HCT116 (cell line): ENCODE measurements at regions not wholly inside any gene's neighbourhood (a gene's known extent, or its start where the extent isn't known, plus 50 kb on each side); places are given as distances from the start of the nearest gene placed in this dataset.

Experiments
- ATAC-seq: fragments of 200-7000 bp; cut with Tn5 transposase; 2 replicates; pipeline ENCODE4 v1.9.1; 2020; ENCODE audit warnings: mild to moderate bottlenecking, moderate library complexity
- BruUV-seq: library from RNA; stranded (reverse); fragments of 400-500 nt; replicated peaks from 2 replicates; lab custom pipeline; 2021; lab: Mats Ljungman, UMichigan
- CTCF ChIA-PET: fragments of 300-600 bp; sonication (Branson Sonifier 250); formaldehyde crosslinking; loops from one replicate; lab custom pipeline; 2021; ENCODE audit warnings: antibody characterized with exemption; lab: Charles Lee
- POLR2A ChIA-PET: fragments of 300-600, 350-600 bp; sonication (Branson Sonifier 250); formaldehyde crosslinking; loops from one replicate; lab custom pipeline; 2021; ENCODE audit warnings: antibody characterized with exemption; lab: Charles Lee
- RAD21 ChIA-PET, 2 experiments: fragments of 300-600 bp; sonication (Branson Sonifier 250); formaldehyde crosslinking; loops; one replicate each; lab custom pipeline; 2023; ENCODE audit warnings: low total read pairs in 2 of 2; ENCODE audit not compliant: uncharacterized antibody in 2 of 2, unreplicated experiment in 2 of 2, low non-redundant PET in 1 of 2; lab: Charles Lee
- DNase-seq: peaks from one replicate; pipeline ENCODE4 v3.0.0-alpha.2; 2010; ENCODE audit warnings: low read depth, low spot score
- H2AFZ ChIP-seq: fragments of 200-600 bp; shearing (Covaris generic), sonication (generic); 2 replicates; pipeline ENCODE4 v1.6.1; 2017; ENCODE audit warnings: low read depth, mixed run types, mixed read lengths, antibody characterized with exemption, low read length; ENCODE audit not compliant: poor library complexity, severe bottlenecking
- H3K27ac ChIP-seq: 2 replicates; pipeline ENCODE4 v1.5.1; 2012; ENCODE audit warnings: low read depth, low read length
- H3K27me3 ChIP-seq: fragments of 200-600 bp; sonication (generic); 2 replicates; pipeline ENCODE4 v1.6.1; 2016; ENCODE audit warnings: mixed run types, low read length, mixed read lengths; ENCODE audit not compliant: insufficient read depth
- H3K36me3 ChIP-seq, 2 experiments: fragments of 200-500 bp in 1 of 2; fragments of 200-600 bp in 1 of 2; sonication (Bioruptor generic) in 1 of 2; sonication (generic) in 1 of 2; 2 replicates each; pipeline versions ENCODE4 v1.5.1 to v1.6.1; 2014 to 2016; ENCODE audit warnings: low read length in 2 of 2, inconsistent platforms in 1 of 2, mixed read lengths in 1 of 2, mixed run types in 1 of 2; ENCODE audit not compliant: insufficient read depth in 2 of 2, control insufficient read depth in 1 of 2
- H3K4me1 ChIP-seq, 2 experiments: fragments of 200-600 bp in 1 of 2; sonication (generic) in 1 of 2; 2 replicates each; pipeline versions ENCODE4 v1.5.1 to v1.6.1; 2012 to 2017; ENCODE audit warnings: low read length in 2 of 2, inconsistent platforms in 1 of 2, mild to moderate bottlenecking in 1 of 2, mixed read lengths in 1 of 2, mixed run types in 1 of 2, moderate library complexity in 1 of 2; ENCODE audit not compliant: insufficient read depth in 2 of 2, control insufficient read depth in 1 of 2
- H3K4me2 ChIP-seq: fragments of 200-600 bp; sonication (generic); 2 replicates; pipeline ENCODE4 v1.6.1; 2017; ENCODE audit warnings: mixed run types, low read length, mixed read lengths
- H3K4me3 ChIP-seq, 2 experiments: fragments of 200-600 bp in 1 of 2; sonication (generic) in 1 of 2; replicated peaks in 1 of 2; 2 replicates each; pipeline ENCODE4 v1.5.1; 2011 to 2016; ENCODE audit warnings: low read length in 2 of 2, control low read depth in 1 of 2, low read depth in 1 of 2, mild to moderate bottlenecking in 1 of 2, mixed read lengths in 1 of 2, mixed run types in 1 of 2
- H3K79me2 ChIP-seq: fragments of 200-600 bp; sonication (generic); 2 replicates; pipeline ENCODE4 v1.6.1; 2017; ENCODE audit warnings: mild to moderate bottlenecking, mixed run types, low read length, moderate library complexity, mixed read lengths; ENCODE audit not compliant: insufficient read depth
- H3K9ac ChIP-seq: fragments of 200-600 bp; sonication (generic); 2 replicates; pipeline ENCODE4 v1.6.1; 2016; ENCODE audit warnings: low read length, mixed read lengths
- H3K9me2 ChIP-seq: fragments of 200-600 bp; sonication (generic), shearing (Covaris generic); 2 replicates; pipeline ENCODE4 v1.6.1; 2017; ENCODE audit warnings: mixed run types, mild to moderate bottlenecking, moderate library complexity; ENCODE audit not compliant: insufficient read depth
- H3K9me3 ChIP-seq, 2 experiments: fragments of 200-500 bp in 1 of 2; fragments of 200-600 bp in 1 of 2; sonication (Bioruptor generic) in 1 of 2; sonication (generic) in 1 of 2; 2 replicates each; pipeline ENCODE4 v1.6.1; 2014 to 2017; ENCODE audit warnings: low read length in 2 of 2, mixed read lengths in 2 of 2, inconsistent platforms in 1 of 2, low read depth in 1 of 2, mild to moderate bottlenecking in 1 of 2, mixed run types in 1 of 2, moderate library complexity in 1 of 2; ENCODE audit not compliant: control insufficient read depth in 1 of 2, insufficient read depth in 1 of 2
- H4K20me1 ChIP-seq: fragments of 200-600 bp; sonication (generic), shearing (Covaris generic); 2 replicates; pipeline ENCODE4 v1.6.1; 2017; ENCODE audit warnings: mixed run types, mild to moderate bottlenecking, moderate library complexity; ENCODE audit not compliant: insufficient read depth
- ATF3 ChIP-seq: IDR thresholded peaks from 2 replicates; pipeline ENCODE4 v1.6.1; 2012
- CBX3 ChIP-seq: IDR thresholded peaks from 2 replicates; pipeline ENCODE4 v1.6.1; 2012; ENCODE audit warnings: low read depth
- CEBPB ChIP-seq: IDR thresholded peaks from 2 replicates; pipeline ENCODE4 v1.6.1; 2012; ENCODE audit warnings: low read depth
- EGR1 ChIP-seq: IDR thresholded peaks from 2 replicates; pipeline ENCODE4 v1.6.1; 2012; ENCODE audit warnings: low read depth
- EZH2 ChIP-seq: fragments of 200-600 bp; sonication (generic); IDR thresholded peaks from 2 replicates; pipeline ENCODE4 v1.6.1; 2017; ENCODE audit warnings: antibody characterized with exemption, mixed run types
- EZH2phosphoT487 ChIP-seq: fragments of 200-600 bp; IDR thresholded peaks from 2 replicates; pipeline ENCODE4 v1.6.1; 2018; ENCODE audit warnings: antibody characterized with exemption, borderline replicate concordance
- FOSL1 ChIP-seq: IDR thresholded peaks from 2 replicates; pipeline ENCODE4 v1.6.1; 2012; ENCODE audit warnings: low read depth
- MAX ChIP-seq: IDR thresholded peaks from 2 replicates; pipeline ENCODE4 v1.6.1; 2012
- POLR2A ChIP-seq: IDR thresholded peaks from 2 replicates; pipeline ENCODE4 v1.7.0; 2011; ENCODE audit warnings: borderline replicate concordance; ENCODE audit not compliant: insufficient read depth, insufficient read length; ENCODE audit errors: extremely low read depth
- SP1 ChIP-seq: IDR thresholded peaks from 2 replicates; pipeline ENCODE4 v1.6.1; 2012; ENCODE audit warnings: low read depth
- SRF ChIP-seq: IDR thresholded peaks from 2 replicates; pipeline ENCODE4 v1.6.1; 2012; ENCODE audit warnings: low read depth
- YY1 ChIP-seq: IDR thresholded peaks from 2 replicates; pipeline ENCODE4 v1.6.1; 2011; ENCODE audit warnings: low read length, low read depth, moderate library complexity, mild to moderate bottlenecking; ENCODE audit not compliant: insufficient replicate concordance; ENCODE audit errors: extremely low read depth
- ZBTB33 ChIP-seq: IDR thresholded peaks from 2 replicates; pipeline ENCODE4 v1.6.1; 2011; ENCODE audit warnings: mild to moderate bottlenecking, low read length, moderate library complexity; ENCODE audit not compliant: insufficient replicate concordance; ENCODE audit errors: extremely low read depth
- ZFX ChIP-seq: fragments of 450-650 bp; IDR thresholded peaks from 2 replicates; pipeline ENCODE4 v1.6.1; 2017
- intact Hi-C: fragments of 100-400 bp; cut with micrococcal nuclease; formaldehyde crosslinking; loops from 2 replicates; pipeline ENCODE4 v1.10.0; 2022

- Histone ChIP-seq H3K79me2 (no peaks in the 10 kb centered on the region), H3K4me2 (no peak overlapping the region), H3K27ac (no peak overlapping the region), H3K9me2 (no peaks in the 10 kb centered on the region), H3K4me3 (no peak overlapping the region), H4K20me1 (no peaks in the 10 kb centered on the region), H3K4me1 (no peaks in the 10 kb centered on the region)
- no TSS peak for BruUV-seq
- CTCF ChIA-PET: no interaction called here
- intact Hi-C loops: no loop called here
- no peak for DNase-seq
- RAD21 ChIA-PET: no interaction called here
- TF ChIP-seq YY1 (no peak), SP1 (no peak), ZBTB33 (no peak), EZH2phosphoT487 (no peak), POLR2A (no peak), ZFX (no peak), EGR1 (no peak), CBX3 (no peak), SRF (no peak), ATF3 (no peak), FOSL1 (no peak), CEBPB (no peak), MAX (no peak), EZH2 (no peak)
- TF ChIP-seq, all 23 proteins: peak for 0
- no peak for ATAC-seq
- H3K9ac ChIP-seq: no peak overlapping the region
- no peak overlapping the region for H2AFZ ChIP-seq
- H3K27me3 ChIP-seq: no peaks in the 10 kb centered on the region
- H3K9me3 ChIP-seq: peaks cover 22 to 49% of the 10 kb centered on the region in 2 experiments; a peak in 2 of 4 replicates
- no peaks in the 10 kb centered on the region for H3K36me3 ChIP-seq
- POLR2A ChIA-PET: no interaction called here
Measured at GRCh38 chr18:4636967-4637366, 181.9 kb upstream of the DLGAP1 start.
